Adipocyte (in vitro differentiated cells): ENCODE measurements at regions not wholly inside any gene's neighbourhood (a gene's known extent, or its start where the extent isn't known, plus 50 kb on each side); places are given as distances from the start of the nearest gene placed in this dataset.

Experiments used
- DNase-seq: peaks from one replicate; pipeline ENCODE4 v3.0.0-alpha.2; 2015; ENCODE audit warnings: low read depth
- H3K27me3 ChIP-seq: replicated peaks from 2 replicates; pipeline ENCODE4 v1.7.0; 2013; ENCODE audit warnings: mild to moderate bottlenecking, low read length, moderate library complexity; ENCODE audit not compliant: control insufficient read depth, insufficient read depth
- H3K36me3 ChIP-seq: 2 replicates; pipeline ENCODE4 v1.7.0; 2013; ENCODE audit warnings: low read length, mild to moderate bottlenecking, moderate library complexity; ENCODE audit not compliant: control insufficient read depth, insufficient read depth, severe bottlenecking
- H3K4me1 ChIP-seq: 2 replicates; pipeline ENCODE4 v1.7.0; 2013; ENCODE audit warnings: mild to moderate bottlenecking, low read length, moderate library complexity; ENCODE audit not compliant: control insufficient read depth, insufficient read depth
- H3K4me3 ChIP-seq: 2 replicates; pipeline ENCODE4 v1.7.0; 2013; ENCODE audit warnings: mild to moderate bottlenecking, low read length, moderate library complexity
- H3K9ac ChIP-seq: 2 replicates; pipeline ENCODE4 v1.7.0; 2013; ENCODE audit warnings: mild to moderate bottlenecking, low read length, moderate library complexity
- H3K9me3 ChIP-seq: 2 replicates; pipeline ENCODE4 v1.7.0; 2013; ENCODE audit warnings: mild to moderate bottlenecking, low read length, moderate library complexity; ENCODE audit not compliant: control insufficient read depth

DNA sequence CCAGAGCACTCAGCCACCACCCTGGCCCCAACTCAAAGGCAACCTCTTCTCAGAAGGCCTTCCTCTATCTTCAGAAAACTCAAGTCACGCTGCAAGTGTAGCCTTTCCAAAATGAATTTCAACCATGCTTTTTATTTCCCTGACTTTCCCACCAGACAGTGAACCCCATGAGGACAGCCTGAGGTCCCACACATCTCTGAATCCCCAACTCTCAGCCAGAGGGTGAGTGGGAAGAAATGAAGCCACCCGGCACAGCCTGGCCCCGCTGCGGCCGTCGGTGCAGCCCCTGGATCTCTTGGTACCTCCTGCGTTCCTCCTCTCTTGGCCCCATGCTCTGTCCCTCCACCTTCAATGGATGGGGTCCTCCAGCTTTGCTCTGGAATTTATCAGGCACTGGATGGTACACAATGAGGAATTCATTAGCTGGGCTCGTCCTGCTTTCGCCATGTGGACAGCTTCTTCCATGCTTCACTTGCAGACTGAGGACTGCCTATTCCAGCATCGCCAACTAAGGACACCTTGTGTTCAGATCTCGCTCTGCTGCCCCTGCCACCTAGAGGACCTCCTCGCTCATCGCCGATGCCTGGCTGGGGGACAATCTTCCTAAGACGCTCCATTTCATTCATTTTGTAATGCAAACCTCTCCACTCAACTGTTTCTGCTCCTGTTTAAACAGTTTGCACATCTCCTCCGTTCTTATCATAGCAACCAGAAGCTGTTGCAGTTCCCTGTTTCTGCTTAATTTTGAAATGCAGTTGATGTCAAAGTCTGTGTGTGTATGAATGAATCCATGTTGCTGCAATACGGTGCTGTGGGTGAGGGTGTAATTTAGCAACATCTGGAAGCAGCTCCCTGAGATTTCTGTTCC is 672.1 kb downstream of the TBC1D22A start:
- no peak overlapping the region for H3K4me3 ChIP-seq
- H3K9ac ChIP-seq = no peak overlapping the region
- H3K36me3 ChIP-seq = no peaks in the 10 kb centered on the region
- DNase-seq = no peak
- H3K27me3 ChIP-seq = no peaks in the 10 kb centered on the region
- H3K4me1 ChIP-seq = no peaks in the 10 kb centered on the region
- peaks cover 26% of the 10 kb centered on the region for H3K9me3 ChIP-seq

DNA sequence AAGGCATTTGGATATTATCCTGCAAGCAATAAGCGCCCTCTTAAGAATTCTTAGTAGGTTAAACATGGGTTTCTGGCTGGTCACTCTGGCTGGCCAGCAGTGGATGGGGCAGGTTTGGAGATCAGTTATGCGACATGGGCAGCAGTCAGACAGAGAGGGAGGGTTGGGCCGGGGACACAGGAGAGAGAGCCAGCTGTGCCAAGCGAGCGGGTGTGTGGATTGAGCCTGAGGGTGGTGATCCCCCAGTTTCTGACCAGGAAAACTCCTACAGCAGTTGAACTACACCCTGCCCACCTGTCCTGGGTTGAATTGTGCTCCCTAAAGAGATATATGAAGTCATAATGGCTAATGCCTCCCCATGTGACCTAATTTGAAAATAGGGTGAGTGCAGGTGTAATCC is 671.2 kb downstream of the TBC1D22A start:
- no peak overlapping the region for H3K9ac ChIP-seq
- no peaks in the 10 kb centered on the region for H3K4me1 ChIP-seq
- H3K9me3 ChIP-seq = peaks cover 31% of the 10 kb centered on the region
- DNase-seq = no peak
- H3K36me3 ChIP-seq = no peaks in the 10 kb centered on the region
- no peaks in the 10 kb centered on the region for H3K27me3 ChIP-seq
- H3K4me3 ChIP-seq = no peak overlapping the region

DNA sequence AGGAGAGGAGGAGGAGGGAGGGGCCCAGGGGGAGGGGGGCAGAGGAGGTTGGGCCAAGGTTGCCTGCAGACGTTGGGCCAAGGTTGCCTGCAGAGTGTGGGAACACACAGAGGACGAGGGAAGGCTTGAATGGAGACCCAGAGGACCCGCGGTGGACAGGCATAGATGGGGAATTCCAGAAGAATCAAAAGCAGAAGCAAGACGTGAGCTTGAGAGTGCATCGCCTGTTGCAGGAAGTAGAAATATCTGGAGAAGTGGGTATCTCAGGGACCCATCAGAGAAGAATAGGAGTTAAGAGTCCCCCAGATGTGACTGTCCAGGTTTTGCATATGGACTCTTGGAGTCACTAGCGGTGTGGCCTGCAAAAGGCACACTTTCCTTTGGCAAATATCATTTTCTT is 670.2 kb downstream of the TBC1D22A start:
- H3K36me3 ChIP-seq = no peaks in the 10 kb centered on the region
- no peaks in the 10 kb centered on the region for H3K4me1 ChIP-seq
- peaks cover 34% of the 10 kb centered on the region for H3K9me3 ChIP-seq
- no peak overlapping the region for H3K4me3 ChIP-seq
- H3K27me3 ChIP-seq = no peaks in the 10 kb centered on the region
- H3K9ac ChIP-seq = no peak overlapping the region
- no peak for DNase-seq

DNA sequence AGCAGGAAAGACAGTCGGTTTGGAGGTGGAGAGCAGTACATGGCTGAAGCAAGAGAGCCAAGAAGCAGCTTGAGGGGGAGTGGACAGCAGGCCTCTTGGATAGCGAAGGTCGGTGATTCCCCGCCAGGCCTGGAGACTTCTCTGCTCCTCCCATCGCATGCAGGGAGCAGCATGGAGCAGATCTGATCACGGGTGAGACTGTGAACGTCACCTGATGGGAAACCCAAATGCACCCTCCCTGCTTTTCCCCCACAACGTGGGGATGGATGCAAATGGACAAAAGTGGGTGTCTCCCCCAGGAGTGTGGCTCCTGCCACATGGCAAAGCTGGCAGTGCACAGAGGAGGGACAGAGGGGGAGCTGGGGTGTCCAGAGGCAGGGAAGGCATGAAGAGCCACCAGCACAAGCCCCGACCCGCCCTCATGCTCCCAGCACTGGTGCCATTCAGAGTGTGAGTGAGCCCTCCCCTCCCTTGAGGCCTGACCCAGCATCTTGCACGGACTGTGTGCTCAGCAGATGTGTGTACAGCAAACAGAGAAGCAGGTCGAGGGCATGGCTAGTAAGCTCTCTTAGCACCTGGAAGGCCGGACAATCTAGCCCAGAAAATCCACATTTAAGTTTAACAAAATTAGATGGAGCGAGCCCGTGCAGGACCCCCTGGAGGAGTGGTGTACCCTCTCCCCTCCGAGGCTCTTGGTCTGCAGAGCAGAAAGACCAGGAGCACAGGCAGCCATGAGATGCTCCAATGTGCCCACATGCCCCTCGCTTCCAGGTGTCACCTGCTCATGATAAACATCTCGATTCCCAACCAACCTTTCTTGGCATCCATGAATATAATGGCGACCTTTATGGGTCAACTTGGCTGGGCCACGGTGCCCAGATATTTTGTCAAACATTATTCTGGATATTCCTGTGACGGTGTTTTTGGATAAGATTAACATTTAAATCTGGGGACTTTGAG is 661.7 kb downstream of the TBC1D22A start:
- H3K27me3 ChIP-seq = no peaks in the 10 kb centered on the region
- H3K9me3 ChIP-seq = peaks cover 7% of the 10 kb centered on the region
- DNase-seq = no peak

DNA sequence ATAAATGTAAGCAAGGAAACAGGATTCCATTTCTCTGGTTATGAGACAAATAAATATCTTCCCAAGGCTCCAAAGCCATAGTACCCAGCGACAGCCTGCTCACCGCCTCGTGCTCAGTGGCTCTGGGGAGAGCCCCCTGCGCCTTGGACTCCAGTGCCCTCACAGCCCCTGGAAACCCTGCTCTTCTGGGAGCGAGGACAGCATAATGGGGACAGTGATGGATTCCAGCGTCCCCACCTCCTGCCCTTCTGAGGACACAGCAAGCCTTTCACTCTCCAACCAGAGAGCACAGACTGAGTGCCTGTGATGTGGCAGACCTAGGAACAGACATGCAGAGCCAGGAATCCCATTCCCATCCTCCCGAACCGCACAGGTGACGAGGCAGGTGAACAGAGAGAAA is 660.8 kb downstream of the TBC1D22A start:
- Histone ChIP-seq H3K9ac (no peak overlapping the region), H3K9me3 (peaks cover 9% of the 10 kb centered on the region), H3K4me3 (no peak overlapping the region), H3K4me1 (no peaks in the 10 kb centered on the region), H3K27me3 (no peaks in the 10 kb centered on the region), H3K36me3 (no peaks in the 10 kb centered on the region)
- DNase-seq = no peak

More for the DNA sequence above, 661.7 kb downstream of the TBC1D22A start:
- Histone ChIP-seq H3K9ac (no peak overlapping the region), H3K4me3 (no peak overlapping the region), H3K36me3 (no peaks in the 10 kb centered on the region), H3K4me1 (no peaks in the 10 kb centered on the region)

DNA sequence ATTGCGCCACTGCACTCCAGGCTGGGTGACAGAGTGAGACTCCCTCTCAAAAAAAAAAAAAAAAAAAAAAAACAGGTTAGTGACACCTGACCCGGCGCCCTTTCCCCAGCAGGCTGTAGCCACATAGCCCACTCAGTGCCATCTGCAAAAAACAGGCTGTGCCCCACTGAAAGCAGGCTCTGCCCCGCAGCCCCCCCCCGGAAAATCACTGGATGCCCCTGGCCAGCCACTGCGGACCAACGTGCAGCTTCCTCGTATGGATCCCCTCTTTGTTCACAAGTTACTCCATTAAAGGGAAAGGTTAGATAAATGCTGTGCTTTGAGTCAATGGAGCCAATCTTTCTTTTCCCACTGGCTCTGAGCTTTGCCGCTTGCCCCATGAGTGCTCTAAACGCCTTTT is 660.3 kb downstream of the TBC1D22A start:
- Histone ChIP-seq H3K9me3 (peaks cover 11% of the 10 kb centered on the region), H3K27me3 (no peaks in the 10 kb centered on the region), H3K9ac (no peak overlapping the region), H3K4me1 (no peaks in the 10 kb centered on the region), H3K36me3 (no peaks in the 10 kb centered on the region), H3K4me3 (no peak overlapping the region)
- DNase-seq = no peak

DNA sequence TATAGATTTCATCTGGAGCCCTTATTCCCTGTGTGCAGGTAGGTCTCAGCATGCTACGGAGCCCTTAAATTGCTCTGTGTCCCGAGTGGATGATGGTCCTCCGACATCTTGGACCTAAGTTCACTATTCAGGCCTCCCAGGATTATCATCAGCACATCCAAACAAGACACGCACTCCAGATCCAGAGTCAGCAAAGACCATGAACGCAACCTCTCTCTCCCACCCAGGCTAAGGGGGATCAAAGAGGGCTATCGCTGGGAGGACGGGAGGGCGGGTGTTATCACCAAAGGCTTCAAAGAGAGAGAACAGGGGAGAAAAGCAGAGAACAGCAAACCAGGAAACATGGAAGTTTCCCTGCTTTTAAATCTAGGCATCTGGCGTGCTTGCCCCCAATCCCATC is 659.4 kb downstream of the TBC1D22A start:
- Histone ChIP-seq H3K9ac (no peak overlapping the region), H3K36me3 (no peaks in the 10 kb centered on the region), H3K9me3 (peaks cover 14% of the 10 kb centered on the region), H3K27me3 (no peaks in the 10 kb centered on the region), H3K4me3 (no peak overlapping the region), H3K4me1 (no peaks in the 10 kb centered on the region)
- DNase-seq = no peak

DNA sequence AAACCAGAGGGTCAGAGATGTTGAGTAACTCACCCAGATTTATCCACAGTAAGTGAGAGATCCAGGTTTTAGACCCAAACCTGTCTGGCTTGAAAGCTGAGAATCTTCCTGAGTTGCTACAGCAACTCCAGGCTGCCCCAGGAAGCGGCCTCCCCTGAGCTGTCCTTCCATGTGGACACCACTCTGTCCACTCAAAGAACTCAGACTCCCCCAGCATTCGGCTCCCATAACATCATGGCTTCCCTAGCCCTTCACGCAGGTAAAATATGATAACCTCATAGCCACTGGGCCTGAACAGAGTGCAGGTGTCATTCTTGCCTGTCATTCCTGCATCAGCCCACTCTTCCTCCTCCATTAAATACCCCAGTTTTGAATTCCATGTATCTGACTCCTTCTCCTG is 657.8 kb downstream of the TBC1D22A start:
- DNase-seq = no peak
- H3K4me3 ChIP-seq = no peak overlapping the region
- H3K9me3 ChIP-seq = peaks cover 24% of the 10 kb centered on the region
- H3K36me3 ChIP-seq = no peaks in the 10 kb centered on the region
- H3K4me1 ChIP-seq = no peaks in the 10 kb centered on the region
- H3K27me3 ChIP-seq = no peaks in the 10 kb centered on the region
- no peak overlapping the region for H3K9ac ChIP-seq

DNA sequence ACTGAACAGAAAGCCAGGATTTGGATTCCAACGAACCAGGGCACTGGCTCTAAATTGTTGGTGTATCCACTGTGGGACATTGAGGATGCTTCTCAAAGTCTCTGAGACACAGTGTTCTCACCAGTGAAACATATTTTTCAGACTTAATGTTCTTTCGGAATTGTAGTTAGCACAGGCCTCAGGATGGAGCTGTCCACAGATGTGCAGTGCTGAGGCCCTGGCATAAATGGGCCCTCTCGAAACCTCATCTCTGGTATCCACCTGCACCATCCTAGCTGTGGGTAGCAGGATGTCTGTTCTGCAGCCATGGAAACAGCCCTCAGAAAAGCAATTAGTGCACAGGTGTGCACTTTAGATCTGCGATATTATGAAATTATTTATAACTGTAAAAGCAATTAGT is 656.8 kb downstream of the TBC1D22A start:
- Histone ChIP-seq H3K27me3 (no peaks in the 10 kb centered on the region), H3K36me3 (no peaks in the 10 kb centered on the region), H3K9ac (no peak overlapping the region), H3K4me3 (no peak overlapping the region), H3K4me1 (no peaks in the 10 kb centered on the region), H3K9me3 (peaks cover 24% of the 10 kb centered on the region)
- no peak for DNase-seq

DNA sequence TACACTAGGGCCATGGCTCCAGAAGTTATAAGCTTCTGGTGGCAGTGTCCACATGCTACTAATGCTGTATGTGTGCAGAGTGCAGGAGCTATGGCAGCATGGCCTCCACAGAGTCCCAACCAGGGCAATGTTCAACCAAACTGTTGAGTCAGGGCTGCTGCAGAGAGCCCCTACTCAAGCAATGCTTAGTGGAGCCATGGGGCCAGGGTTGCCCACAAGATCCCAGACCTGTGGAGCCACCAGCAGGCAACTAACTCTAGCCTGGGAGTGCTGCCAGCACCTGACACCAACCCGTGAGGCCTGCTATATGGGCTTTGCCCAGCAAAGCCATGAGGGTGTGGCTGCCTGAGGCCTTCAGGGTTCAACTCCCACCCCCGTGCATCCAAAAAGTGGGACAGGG is 655.2 kb downstream of the TBC1D22A start:
- Histone ChIP-seq H3K9ac (no peak overlapping the region), H3K4me3 (no peak overlapping the region), H3K36me3 (no peaks in the 10 kb centered on the region), H3K4me1 (no peaks in the 10 kb centered on the region), H3K27me3 (no peaks in the 10 kb centered on the region), H3K9me3 (peaks cover 24% of the 10 kb centered on the region)
- DNase-seq = no peak

DNA sequence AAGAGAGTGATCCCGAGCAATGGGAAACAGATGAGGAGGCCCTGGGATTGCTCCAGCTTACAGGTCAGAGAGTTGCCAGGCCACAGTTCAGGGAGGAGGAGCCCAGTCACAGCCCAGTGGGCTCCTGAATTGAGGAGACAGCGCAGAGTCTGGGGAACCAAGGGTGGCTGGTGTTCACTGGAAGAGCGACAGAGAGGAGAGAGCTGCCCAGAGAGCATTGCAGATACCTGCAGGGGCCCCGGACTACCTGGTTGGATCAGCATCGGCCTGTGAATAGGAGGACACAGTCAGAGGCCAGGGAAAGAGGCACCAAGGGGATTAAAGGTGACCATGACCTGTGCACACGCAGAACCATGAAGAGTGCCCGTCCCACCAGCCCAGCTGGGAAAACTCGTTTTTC is 648.6 kb downstream of the TBC1D22A start:
- Histone ChIP-seq H3K4me3 (no peak overlapping the region), H3K4me1 (no peaks in the 10 kb centered on the region), H3K36me3 (no peaks in the 10 kb centered on the region), H3K9ac (no peak overlapping the region), H3K9me3 (peaks cover 4% of the 10 kb centered on the region), H3K27me3 (peaks cover 29% of the 10 kb centered on the region)
- DNase-seq = no peak
